CD14-positive monocyte (primary cell): ENCODE measurements at regions not wholly inside any gene's neighbourhood (a gene's known extent, or its start where the extent isn't known, plus 50 kb on each side); places are given as distances from the start of the nearest gene placed in this dataset.

Experiments used
- DNase-seq, 3 donors: peaks; one replicate each; pipeline ENCODE4 v3.0.0-alpha.2; 2011 to 2022
- H2AFZ ChIP-seq: 2 replicates; pipeline ENCODE4 v1.6.0; 2012; ENCODE audit warnings: mild to moderate bottlenecking, low read depth, low read length, inconsistent platforms; ENCODE audit not compliant: insufficient read depth, poor library complexity, severe bottlenecking
- H3K27ac ChIP-seq, 2 donors: 1 replicate in 1 of 2; 2 replicates in 1 of 2; pipeline ENCODE4 v1.5.1; 2012 to 2013; ENCODE audit warnings: low read length in 2 of 2, control low read depth in 1 of 2, inconsistent platforms in 1 of 2, low read depth in 1 of 2, mild to moderate bottlenecking in 1 of 2
- H3K27me3 ChIP-seq, 2 donors: one replicate each; pipeline versions ENCODE4 v1.6.0 to v1.6.1; 2011 to 2013; ENCODE audit warnings: low read length in 2 of 2; ENCODE audit not compliant: control insufficient read depth in 2 of 2, insufficient read depth in 2 of 2
- H3K36me3 ChIP-seq, 2 donors: replicated peaks in 1 of 2; 1 replicate in 1 of 2; 2 replicates in 1 of 2; pipeline versions ENCODE4 v1.5.1 to v1.6.1; 2012 to 2013; ENCODE audit warnings: low read length in 2 of 2, control low read depth in 1 of 2, inconsistent platforms in 1 of 2, mild to moderate bottlenecking in 1 of 2; ENCODE audit not compliant: insufficient read depth in 2 of 2, control insufficient read depth in 1 of 2
- H3K4me1 ChIP-seq, 2 donors: 1 replicate in 1 of 2; 2 replicates in 1 of 2; pipeline versions ENCODE4 v1.5.1 to v1.6.1; 2012 to 2013; ENCODE audit warnings: low read length in 2 of 2, control low read depth in 1 of 2, inconsistent platforms in 1 of 2, mild to moderate bottlenecking in 1 of 2, moderate library complexity in 1 of 2; ENCODE audit not compliant: insufficient read depth in 2 of 2, control insufficient read depth in 1 of 2
- H3K4me2 ChIP-seq: replicated peaks from 2 replicates; pipeline ENCODE3; 2012; ENCODE audit warnings: low read length, moderate library complexity, mild to moderate bottlenecking; ENCODE audit not compliant: poor library complexity, severe bottlenecking; ENCODE audit errors: extremely low read depth
- H3K4me3 ChIP-seq, 3 experiments: fragments of 200-600 bp in 1 of 3; sonication (generic) in 1 of 3; replicated peaks in 1 of 3; 1 replicate in 2 of 3; 2 replicates in 1 of 3; pipeline ENCODE4 v1.5.1; 2011 to 2013; ENCODE audit warnings: low read length in 3 of 3, mild to moderate bottlenecking in 3 of 3, control low read depth in 2 of 3, low read depth in 2 of 3, inconsistent platforms in 1 of 3, moderate library complexity in 1 of 3
- H3K79me2 ChIP-seq: 2 replicates; pipeline ENCODE4 v1.6.0; 2012; ENCODE audit warnings: mild to moderate bottlenecking, control low read depth, inconsistent platforms, low read length, moderate library complexity; ENCODE audit not compliant: insufficient read depth
- H3K9ac ChIP-seq: 2 replicates; pipeline ENCODE4 v1.6.0; 2017; ENCODE audit warnings: low read length, mild to moderate bottlenecking; ENCODE audit not compliant: insufficient read depth, poor library complexity, severe bottlenecking
- H3K9me3 ChIP-seq, 2 donors: replicated peaks in 1 of 2; 1 replicate in 1 of 2; 2 replicates in 1 of 2; pipeline versions ENCODE4 v1.5.1 to v1.6.1; 2012 to 2013; ENCODE audit warnings: low read length in 2 of 2, control low read depth in 1 of 2; ENCODE audit not compliant: control insufficient read depth in 1 of 2, insufficient read depth in 1 of 2
- H4K20me1 ChIP-seq: 2 replicates; pipeline ENCODE4 v1.6.0; 2012; ENCODE audit warnings: mild to moderate bottlenecking, low read length, control low read depth, moderate library complexity; ENCODE audit not compliant: insufficient read depth
- H3K27ac Mint-ChIP-seq, 7 donors: one replicate each; pipeline ENCODE4 v1.8.0; 2020; ENCODE audit warnings: mild to moderate bottlenecking in 7 of 7, mixed read lengths in 7 of 7, moderate library complexity in 6 of 7, inconsistent platforms in 2 of 7
- H3K27me3 Mint-ChIP-seq, 3 donors: one replicate each; pipeline ENCODE4 v1.8.0; 2021 to 2022; ENCODE audit warnings: low read depth in 3 of 3, mild to moderate bottlenecking in 3 of 3, mixed read lengths in 3 of 3, moderate library complexity in 3 of 3, inconsistent platforms in 1 of 3
- H3K36me3 Mint-ChIP-seq, 2 donors: one replicate each; pipeline ENCODE4 v1.8.0; 2020; ENCODE audit warnings: mixed read lengths in 2 of 2, inconsistent platforms in 1 of 2, mild to moderate bottlenecking in 1 of 2
- H3K4me1 Mint-ChIP-seq: one replicate; pipeline ENCODE4 v1.8.0; 2020; ENCODE audit warnings: mild to moderate bottlenecking, mixed read lengths
- H3K4me3 Mint-ChIP-seq, 2 donors: one replicate each; pipeline ENCODE4 v1.8.0; 2020; ENCODE audit warnings: mild to moderate bottlenecking in 2 of 2, mixed read lengths in 2 of 2, moderate library complexity in 1 of 2
- H3K9me3 Mint-ChIP-seq, 7 donors: one replicate each; pipeline ENCODE4 v1.8.0; 2020 to 2022; ENCODE audit warnings: mixed read lengths in 7 of 7, mild to moderate bottlenecking in 6 of 7, moderate library complexity in 6 of 7, inconsistent platforms in 2 of 7
- CTCF ChIP-seq: fragments of 200-600 bp; IDR thresholded peaks from one replicate; pipeline ENCODE4 v1.8.0; 2022; ENCODE audit warnings: antibody characterized with exemption, mild to moderate bottlenecking
- WGBS: methylation state at CpG from one replicate; pipeline ENCODE4 v1.1.5; 2013; ENCODE audit warnings: missing lambda C conversion rate; ENCODE audit not compliant: insufficient coverage; 5-methylcytosine and 5-hydroxymethylcytosine counted together
- intact Hi-C, 2 donors: fragments of 100-400 bp; cut with micrococcal nuclease; formaldehyde crosslinking; loops; one replicate each; pipeline versions ENCODE4 v1.15.0 to v1.15.1; 2023

- no peaks in the 10 kb centered on the region for H3K36me3 ChIP-seq
- intact Hi-C loops: no loop called here
- DNase-seq: no peak
- TF ChIP-seq CTCF: no peak
- H3K9ac ChIP-seq: no peak overlapping the region
- Mint-ChIP-seq H3K4me1 (no peaks in the 10 kb centered on the region), H3K27me3 (peaks cover 0 to 2% (median 0%) of the 10 kb centered on the region in 3 donors), H3K4me3 (no peak overlapping the region), H3K36me3 (no peaks in the 10 kb centered on the region), H3K9me3 (peaks cover 0 to 7% (median 2%) of the 10 kb centered on the region in 7 donors), H3K27ac (no peak overlapping the region)
- H3K4me1 ChIP-seq: no peaks in the 10 kb centered on the region
- no peak overlapping the region for H3K4me3 ChIP-seq
- no peaks in the 10 kb centered on the region for H3K79me2 ChIP-seq
- H3K4me2 ChIP-seq: no peak overlapping the region
- 89% methylated on average over 7 of the region's 9 CpGs for WGBS
- H3K27ac ChIP-seq: no peak overlapping the region
- no peak overlapping the region for H2AFZ ChIP-seq
- H4K20me1 ChIP-seq: no peaks in the 10 kb centered on the region
- peaks cover 3 to 4% of the 10 kb centered on the region in 2 donors for H3K9me3 ChIP-seq
- no peaks in the 10 kb centered on the region for H3K27me3 ChIP-seq
Observed at GRCh38 chr4:159977907-159978617, 875.2 kb downstream of the RAPGEF2 start.

DNA sequence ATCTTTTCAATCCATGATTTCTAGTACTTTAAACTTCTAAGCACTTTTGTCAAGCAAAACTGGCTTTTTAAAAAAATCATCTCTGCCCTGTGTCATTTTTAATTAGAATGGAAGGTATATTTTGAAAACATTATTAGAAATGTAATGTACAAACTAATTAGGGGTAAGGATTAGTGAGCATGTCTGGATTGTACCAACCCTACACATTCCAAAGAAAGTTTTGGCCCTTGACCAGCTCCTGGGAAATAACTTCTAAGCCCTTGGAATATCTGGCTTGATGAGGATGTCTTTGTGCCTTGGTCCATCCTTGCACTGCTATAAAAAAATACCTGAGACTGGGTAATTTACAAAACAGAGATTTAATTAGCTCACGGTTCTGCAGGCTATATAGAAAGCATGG lies 876.5 kb downstream of the RAPGEF2 start:
- H3K9me3 Mint-ChIP-seq: peaks cover 0 to 7% (median 2%) of the 10 kb centered on the region in 7 donors
- WGBS: 100% methylated on average over 1 of the region's 1 CpG
- no peak overlapping the region for H3K9ac ChIP-seq
- H3K36me3 ChIP-seq: no peaks in the 10 kb centered on the region
- no peak for DNase-seq
- intact Hi-C loops: no loop called here
- H3K9me3 ChIP-seq: peaks cover 3 to 4% of the 10 kb centered on the region in 2 donors
- H4K20me1 ChIP-seq: no peaks in the 10 kb centered on the region
- H2AFZ ChIP-seq: no peak overlapping the region
- H3K4me2 ChIP-seq: no peak overlapping the region
- no peak overlapping the region for H3K27ac Mint-ChIP-seq
- no peak overlapping the region for H3K27ac ChIP-seq
- no peaks in the 10 kb centered on the region for H3K36me3 Mint-ChIP-seq
- H3K27me3 Mint-ChIP-seq: peaks cover 0 to 2% (median 0%) of the 10 kb centered on the region in 3 donors
- no peaks in the 10 kb centered on the region for H3K27me3 ChIP-seq
- no peak overlapping the region for H3K4me3 Mint-ChIP-seq
- no peaks in the 10 kb centered on the region for H3K4me1 ChIP-seq
- no peaks in the 10 kb centered on the region for H3K79me2 ChIP-seq
- no peak for TF ChIP-seq CTCF
- no peak overlapping the region for H3K4me3 ChIP-seq
- no peaks in the 10 kb centered on the region for H3K4me1 Mint-ChIP-seq
